ENCODE measurements at regions not wholly inside any gene's neighbourhood (a gene's known extent, or its start where the extent isn't known, plus 50 kb on each side); places are given as distances from the start of the nearest gene placed in this dataset.
"Not testable (repeated sequence)": the region's sequence is repeated elsewhere in the genome, so short reads cannot be mapped to it uniquely, and the experiment has no call there.

DNA sequence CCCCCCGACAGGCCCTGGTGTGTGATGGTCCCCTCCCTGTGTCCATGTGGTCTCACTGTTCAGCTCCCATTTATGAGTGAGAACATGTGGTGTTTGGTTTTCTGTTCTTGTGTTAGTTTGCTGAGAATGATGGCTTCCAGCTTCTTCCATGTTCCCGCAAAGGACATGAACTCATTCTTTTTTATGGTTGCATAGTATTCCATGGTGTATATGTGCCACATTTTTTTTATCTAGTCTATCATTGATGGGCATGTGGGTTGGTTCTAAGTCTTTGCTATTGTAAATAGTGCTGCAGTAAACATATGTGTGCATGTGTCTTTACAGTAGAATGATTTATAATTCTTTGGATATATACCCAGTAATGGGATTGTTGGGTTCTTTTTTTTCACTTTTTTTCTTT, 117.9 kb downstream of the ARL4C start:
- H3K4me1 ChIP-seq (ENCODE audit: control insufficient read depth in 2 of 2, insufficient read depth in 2 of 2, low read length in 1 of 2); H3K4me3 ChIP-seq (ENCODE audit: low read depth in 1 of 2, low read length in 2 of 2); H3K36me3 ChIP-seq (ENCODE audit: control insufficient read depth in 2 of 2, insufficient read depth in 2 of 2, low read length in 1 of 2); H3K9me3 ChIP-seq (ENCODE audit: control insufficient read depth in 2 of 2, insufficient read depth in 1 of 2, low read depth in 1 of 2, low read length in 1 of 2); H3K27ac ChIP-seq (ENCODE audit: low read depth in 2 of 2, low read length in 1 of 2); H3K27me3 ChIP-seq (ENCODE audit: control insufficient read depth in 1 of 2, insufficient read depth in 2 of 2, low read length in 2 of 2): not testable (repeated sequence)
- 96 to 97% methylated on average over 2 of the region's 2 CpGs for WGBS, 2 donors

DNA sequence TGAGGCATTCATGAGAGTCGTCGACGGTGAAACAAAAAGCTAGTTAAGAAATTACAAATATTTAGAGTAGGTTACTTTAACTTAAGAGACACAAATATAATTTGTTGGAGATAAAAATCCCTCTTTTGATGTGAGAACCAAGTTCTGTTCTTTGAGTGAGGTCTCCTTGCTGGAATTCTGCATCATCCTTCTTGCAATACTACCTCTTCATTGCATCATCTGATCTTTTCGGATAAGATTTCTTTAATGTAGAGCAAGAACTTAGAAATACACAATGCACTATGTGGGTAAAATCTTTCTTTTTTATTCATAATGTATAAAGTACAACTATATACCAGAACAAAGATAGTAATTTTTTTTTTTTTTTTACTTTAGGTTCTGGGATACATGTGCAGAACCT, 118.4 kb downstream of the ARL4C start:
- H3K27ac ChIP-seq (ENCODE audit: low read depth in 2 of 2, low read length in 1 of 2), result no peak overlapping the region
- no peak overlapping the region for H3K4me3 ChIP-seq (ENCODE audit: low read depth in 1 of 2, low read length in 2 of 2)
- WGBS, 2 donors, result 62 to 77% methylated on average over 4 of the region's 4 CpGs

GRCh38 chr2:234377761-234378391, 119.0 kb downstream of the ARL4C start:
- 59 to 61% methylated on average over 12 of the region's 12 CpGs for WGBS, 2 donors
- H3K36me3 ChIP-seq (ENCODE audit: control insufficient read depth in 2 of 2, insufficient read depth in 2 of 2, low read length in 1 of 2), result no peaks in the 10 kb centered on the region
- H3K4me1 ChIP-seq (ENCODE audit: control insufficient read depth in 2 of 2, insufficient read depth in 2 of 2, low read length in 1 of 2), result peaks cover 2 to 4% of the 10 kb centered on the region in 2 donors
- H3K27me3 ChIP-seq (ENCODE audit: control insufficient read depth in 1 of 2, insufficient read depth in 2 of 2, low read length in 2 of 2), result no peaks in the 10 kb centered on the region
- H3K27ac ChIP-seq (ENCODE audit: low read depth in 2 of 2, low read length in 1 of 2), result peak overlapping the region in 1 of 2 donors; percentile 3
- H3K4me3 ChIP-seq (ENCODE audit: low read depth in 1 of 2, low read length in 2 of 2), result no peak overlapping the region
- H3K9me3 ChIP-seq (ENCODE audit: control insufficient read depth in 2 of 2, insufficient read depth in 1 of 2, low read depth in 1 of 2, low read length in 1 of 2), result no peaks in the 10 kb centered on the region

More for the DNA sequence above, 118.4 kb downstream of the ARL4C start:
- Histone ChIP-seq H3K36me3 (ENCODE audit: control insufficient read depth in 2 of 2, insufficient read depth in 2 of 2, low read length in 1 of 2) (no peaks in the 10 kb centered on the region), H3K27me3 (ENCODE audit: control insufficient read depth in 1 of 2, insufficient read depth in 2 of 2, low read length in 2 of 2) (no peaks in the 10 kb centered on the region), H3K4me1 (ENCODE audit: control insufficient read depth in 2 of 2, insufficient read depth in 2 of 2, low read length in 1 of 2) (peaks cover 2 to 4% of the 10 kb centered on the region in 2 donors), H3K9me3 (ENCODE audit: control insufficient read depth in 2 of 2, insufficient read depth in 1 of 2, low read depth in 1 of 2, low read length in 1 of 2) (no peaks in the 10 kb centered on the region)

GRCh38 chr2:234376229-234376628, 120.7 kb downstream of the ARL4C start:
- 69 to 76% methylated on average over 3 of the region's 3 CpGs for WGBS, 2 donors
- Histone ChIP-seq H3K27ac (ENCODE audit: low read depth in 2 of 2, low read length in 1 of 2) (no peak overlapping the region), H3K36me3 (ENCODE audit: control insufficient read depth in 2 of 2, insufficient read depth in 2 of 2, low read length in 1 of 2) (no peaks in the 10 kb centered on the region), H3K9me3 (ENCODE audit: control insufficient read depth in 2 of 2, insufficient read depth in 1 of 2, low read depth in 1 of 2, low read length in 1 of 2) (no peaks in the 10 kb centered on the region), H3K27me3 (ENCODE audit: control insufficient read depth in 1 of 2, insufficient read depth in 2 of 2, low read length in 2 of 2) (no peaks in the 10 kb centered on the region), H3K4me1 (ENCODE audit: control insufficient read depth in 2 of 2, insufficient read depth in 2 of 2, low read length in 1 of 2) (peaks cover 2 to 4% of the 10 kb centered on the region in 2 donors), H3K4me3 (ENCODE audit: low read depth in 1 of 2, low read length in 2 of 2) (no peak overlapping the region)

DNA sequence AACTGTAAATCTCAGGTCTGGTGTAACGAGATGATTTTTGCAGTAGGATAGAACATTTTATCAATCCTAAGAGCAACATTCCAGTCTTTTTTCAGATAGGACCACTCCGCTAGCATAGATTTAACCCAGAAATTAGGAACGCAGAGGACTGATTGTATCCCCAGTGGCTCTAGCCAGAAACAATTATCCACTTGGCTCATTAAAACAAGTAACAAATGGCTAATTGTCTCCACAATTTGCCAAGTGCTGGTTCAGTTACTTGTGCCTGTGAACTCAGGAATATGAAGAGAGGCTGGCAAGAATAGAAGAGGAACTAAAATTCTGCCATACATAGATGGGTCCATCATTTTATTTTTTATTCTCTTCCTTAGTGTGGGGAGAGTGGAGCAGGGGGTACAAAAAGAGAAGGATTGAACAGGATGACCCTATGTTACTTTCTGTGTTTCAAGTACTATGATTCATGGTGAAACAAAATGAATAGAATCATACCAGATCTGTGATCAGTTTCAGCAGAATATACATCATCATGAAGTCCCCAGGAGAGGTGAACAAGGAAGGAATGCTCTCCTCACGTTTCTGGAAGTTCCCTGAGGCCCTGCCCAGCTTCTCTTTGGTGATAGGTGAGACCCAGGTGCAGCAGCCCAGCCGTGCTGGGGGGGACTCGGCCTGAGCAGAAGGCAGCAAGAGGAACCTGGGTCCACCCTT, 121.6 kb downstream of the ARL4C start:
- Histone ChIP-seq H3K27ac (ENCODE audit: low read depth in 2 of 2, low read length in 1 of 2) (peak overlapping the region in 1 of 2 donors; percentile 58), H3K4me1 (ENCODE audit: control insufficient read depth in 2 of 2, insufficient read depth in 2 of 2, low read length in 1 of 2) (peaks cover 2 to 5% of the 10 kb centered on the region in 2 donors), H3K9me3 (ENCODE audit: control insufficient read depth in 2 of 2, insufficient read depth in 1 of 2, low read depth in 1 of 2, low read length in 1 of 2) (no peaks in the 10 kb centered on the region), H3K27me3 (ENCODE audit: control insufficient read depth in 1 of 2, insufficient read depth in 2 of 2, low read length in 2 of 2) (no peaks in the 10 kb centered on the region), H3K4me3 (ENCODE audit: low read depth in 1 of 2, low read length in 2 of 2) (no peak overlapping the region), H3K36me3 (ENCODE audit: control insufficient read depth in 2 of 2, insufficient read depth in 2 of 2, low read length in 1 of 2) (no peaks in the 10 kb centered on the region)
- WGBS, 2 donors, result 66 to 70% methylated on average over 6 of the region's 6 CpGs

DNA sequence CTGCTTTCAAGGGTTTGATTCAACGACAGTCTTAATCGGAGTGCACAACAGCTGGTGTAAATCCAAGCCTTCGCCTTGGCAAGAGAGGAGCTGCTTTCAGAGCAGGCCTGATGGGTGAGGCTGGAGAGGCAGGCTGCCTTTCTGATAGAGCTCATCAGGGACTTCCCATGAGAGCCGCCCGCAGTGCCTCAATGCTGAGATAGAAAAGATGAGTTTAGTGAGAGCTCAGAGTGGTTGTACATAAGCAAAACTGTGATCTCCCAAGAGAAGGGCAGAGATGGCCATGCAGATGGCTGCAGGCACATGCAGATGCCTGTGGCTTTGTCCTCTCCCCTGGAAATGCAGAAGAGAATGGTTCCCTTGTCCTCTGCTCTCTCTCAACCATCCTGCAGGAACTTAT, 122.1 kb downstream of the ARL4C start:
- H3K27me3 ChIP-seq (ENCODE audit: control insufficient read depth in 1 of 2, insufficient read depth in 2 of 2, low read length in 2 of 2), result no peaks in the 10 kb centered on the region
- WGBS, 2 donors, result 35 to 45% methylated on average over 5 of the region's 5 CpGs
- H3K4me3 ChIP-seq (ENCODE audit: low read depth in 1 of 2, low read length in 2 of 2), result no peak overlapping the region
- H3K9me3 ChIP-seq (ENCODE audit: control insufficient read depth in 2 of 2, insufficient read depth in 1 of 2, low read depth in 1 of 2, low read length in 1 of 2), result no peaks in the 10 kb centered on the region
- peaks cover 2 to 6% of the 10 kb centered on the region in 2 donors for H3K4me1 ChIP-seq (ENCODE audit: control insufficient read depth in 2 of 2, insufficient read depth in 2 of 2, low read length in 1 of 2)
- no peaks in the 10 kb centered on the region for H3K36me3 ChIP-seq (ENCODE audit: control insufficient read depth in 2 of 2, insufficient read depth in 2 of 2, low read length in 1 of 2)
- H3K27ac ChIP-seq (ENCODE audit: low read depth in 2 of 2, low read length in 1 of 2), result peak overlapping the region; percentile 45 to 58

DNA sequence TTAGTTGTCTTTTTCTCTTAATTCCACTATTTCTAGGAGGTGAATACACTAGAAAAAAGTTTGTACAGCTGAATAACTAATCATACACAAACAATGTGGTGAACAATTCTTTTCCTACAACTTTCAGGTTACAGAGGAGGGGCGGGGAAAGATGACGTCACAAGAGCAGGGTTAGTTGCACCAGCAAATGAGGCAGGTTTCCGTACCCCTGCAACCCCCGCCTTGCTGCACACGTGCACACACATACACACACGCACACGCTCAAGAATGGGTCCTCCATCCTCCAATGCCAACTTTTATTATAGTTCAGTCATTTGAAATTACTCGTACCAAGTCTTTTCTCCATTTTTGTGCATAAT, 122.8 kb downstream of the ARL4C start:
- H3K9me3 ChIP-seq (ENCODE audit: control insufficient read depth in 2 of 2, insufficient read depth in 1 of 2, low read depth in 1 of 2, low read length in 1 of 2), result no peaks in the 10 kb centered on the region
- no peak overlapping the region for H3K4me3 ChIP-seq (ENCODE audit: low read depth in 1 of 2, low read length in 2 of 2)
- peaks cover 2 to 6% of the 10 kb centered on the region in 2 donors for H3K4me1 ChIP-seq (ENCODE audit: control insufficient read depth in 2 of 2, insufficient read depth in 2 of 2, low read length in 1 of 2)
- no peaks in the 10 kb centered on the region for H3K36me3 ChIP-seq (ENCODE audit: control insufficient read depth in 2 of 2, insufficient read depth in 2 of 2, low read length in 1 of 2)
- H3K27ac ChIP-seq (ENCODE audit: low read depth in 2 of 2, low read length in 1 of 2), result peak overlapping the region in 1 of 2 donors; percentile 40
- WGBS, 2 donors, result 85 to 89% methylated on average over 8 of the region's 8 CpGs
- H3K27me3 ChIP-seq (ENCODE audit: control insufficient read depth in 1 of 2, insufficient read depth in 2 of 2, low read length in 2 of 2), result no peaks in the 10 kb centered on the region

GRCh38 chr2:234373481-234374149, 123.3 kb downstream of the ARL4C start:
- no peaks in the 10 kb centered on the region for H3K36me3 ChIP-seq (ENCODE audit: control insufficient read depth in 2 of 2, insufficient read depth in 2 of 2, low read length in 1 of 2)
- H3K27me3 ChIP-seq (ENCODE audit: control insufficient read depth in 1 of 2, insufficient read depth in 2 of 2, low read length in 2 of 2), result no peaks in the 10 kb centered on the region
- 69 to 72% methylated on average over 13 of the region's 13 CpGs for WGBS, 2 donors
- H3K4me3 ChIP-seq (ENCODE audit: low read depth in 1 of 2, low read length in 2 of 2), result peak overlapping the region in 1 of 2 donors; percentile 37
- H3K27ac ChIP-seq (ENCODE audit: low read depth in 2 of 2, low read length in 1 of 2), result peak overlapping the region; percentile 79 to 93
- H3K4me1 ChIP-seq (ENCODE audit: control insufficient read depth in 2 of 2, insufficient read depth in 2 of 2, low read length in 1 of 2), result peaks cover 2 to 6% of the 10 kb centered on the region in 2 donors
- H3K9me3 ChIP-seq (ENCODE audit: control insufficient read depth in 2 of 2, insufficient read depth in 1 of 2, low read depth in 1 of 2, low read length in 1 of 2), result no peaks in the 10 kb centered on the region

GRCh38 chr2:234373060-234373459, 123.8 kb downstream of the ARL4C start:
- WGBS, 2 donors, result 43 to 50% methylated on average over 4 of the region's 4 CpGs
- Histone ChIP-seq H3K27me3 (ENCODE audit: control insufficient read depth in 1 of 2, insufficient read depth in 2 of 2, low read length in 2 of 2) (no peaks in the 10 kb centered on the region), H3K4me1 (ENCODE audit: control insufficient read depth in 2 of 2, insufficient read depth in 2 of 2, low read length in 1 of 2) (peaks cover 6 to 8% of the 10 kb centered on the region in 2 donors), H3K27ac (ENCODE audit: low read depth in 2 of 2, low read length in 1 of 2) (peak overlapping the region; percentile 79 to 93), H3K4me3 (ENCODE audit: low read depth in 1 of 2, low read length in 2 of 2) (peak overlapping the region in 1 of 2 donors; percentile 37), H3K36me3 (ENCODE audit: control insufficient read depth in 2 of 2, insufficient read depth in 2 of 2, low read length in 1 of 2) (no peaks in the 10 kb centered on the region), H3K9me3 (ENCODE audit: control insufficient read depth in 2 of 2, insufficient read depth in 1 of 2, low read depth in 1 of 2, low read length in 1 of 2) (no peaks in the 10 kb centered on the region)

All from esophagus (tissue), 2 donors.